Activated T-helper 1 cell treated with anti-CD3 and anti-CD28 coated beads, Interleukin-12 subunit alpha, Interleukin-12 subunit beta, Interleukin-2, Interleukin-4 antibody, amounts not matched to agents 30 ng/mL and 10 ng/mL and 1 ng/mL, durations not matched to agents 14 hours and 24 hours and 36 hours (primary cell): ENCODE measurements at regions not wholly inside any gene's neighbourhood (a gene's known extent, or its start where the extent isn't known, plus 50 kb on each side); places are given as distances from the start of the nearest gene placed in this dataset.

Experiments
- DNase-seq: peaks from one replicate; pipeline ENCODE4 v3.0.0; 2021; ENCODE audit warnings: low spot score
- H3K27ac Mint-ChIP-seq: one replicate; pipeline ENCODE4 v1.8.0; 2021; ENCODE audit warnings: mild to moderate bottlenecking, mixed read lengths
- H3K27me3 Mint-ChIP-seq: one replicate; pipeline ENCODE4 v1.8.0; 2022; ENCODE audit warnings: mild to moderate bottlenecking, moderate library complexity, mixed read lengths; ENCODE audit not compliant: insufficient read depth
- H3K36me3 Mint-ChIP-seq: one replicate; pipeline ENCODE4 v1.8.0; 2021; ENCODE audit warnings: low read depth, mixed read lengths
- H3K4me1 Mint-ChIP-seq: one replicate; pipeline ENCODE4 v1.8.0; 2021; ENCODE audit warnings: low read depth, mixed read lengths
- H3K4me3 Mint-ChIP-seq: one replicate; pipeline ENCODE4 v1.8.0; 2021; ENCODE audit warnings: mild to moderate bottlenecking, moderate library complexity, mixed read lengths
- H3K9me3 Mint-ChIP-seq: one replicate; pipeline ENCODE4 v1.8.0; 2021; ENCODE audit warnings: mixed read lengths
- intact Hi-C: fragments of 100-400 bp; cut with micrococcal nuclease; formaldehyde crosslinking; loops from one replicate; pipeline ENCODE4 v1.15.1; 2024

DNA sequence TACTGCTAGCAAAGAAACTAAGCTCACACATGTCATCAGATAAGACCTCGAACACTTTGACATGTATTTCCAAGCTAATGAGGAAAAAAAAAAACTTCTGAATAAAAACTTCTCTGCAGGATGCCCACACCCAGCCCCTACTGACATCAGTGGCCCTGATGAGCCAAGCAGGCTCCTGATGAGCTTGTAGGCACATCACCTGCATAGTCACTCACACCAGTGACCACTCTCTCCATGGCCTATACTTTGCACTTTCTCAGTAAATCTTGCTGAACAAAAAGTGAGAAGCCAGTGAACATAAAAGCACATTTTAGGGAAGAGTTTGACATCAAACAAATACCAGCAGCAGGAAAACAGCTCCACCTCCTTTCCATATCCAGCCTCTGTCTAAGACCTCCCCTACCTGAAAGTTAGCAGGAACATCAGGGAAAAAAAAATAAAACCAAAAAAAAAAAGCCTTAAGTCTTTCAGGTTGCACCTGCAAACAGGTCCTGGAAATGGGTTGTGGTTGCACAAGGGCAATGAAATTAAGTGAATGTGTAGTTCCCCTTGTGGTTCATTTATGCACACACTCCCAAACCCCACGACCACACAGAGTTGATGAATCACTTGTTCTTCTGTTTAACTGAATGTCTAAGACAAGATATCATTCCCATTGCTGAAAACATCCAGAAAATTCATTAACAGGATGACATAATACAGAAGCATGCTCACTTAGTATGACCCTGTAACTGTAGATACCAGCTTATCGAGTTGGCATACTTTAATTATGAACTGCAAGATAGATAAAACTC is 205.2 kb upstream of the PDE1C start:
- H3K27me3 Mint-ChIP-seq: peaks cover 5% of the 10 kb centered on the region
- intact Hi-C loops: no loop called here
- no peaks in the 10 kb centered on the region for H3K36me3 Mint-ChIP-seq
- H3K4me1 Mint-ChIP-seq: peaks cover 9% of the 10 kb centered on the region
- no peak overlapping the region for H3K27ac Mint-ChIP-seq
- H3K9me3 Mint-ChIP-seq: no peaks in the 10 kb centered on the region
- no peak overlapping the region for H3K4me3 Mint-ChIP-seq
- DNase-seq: no peak

DNA sequence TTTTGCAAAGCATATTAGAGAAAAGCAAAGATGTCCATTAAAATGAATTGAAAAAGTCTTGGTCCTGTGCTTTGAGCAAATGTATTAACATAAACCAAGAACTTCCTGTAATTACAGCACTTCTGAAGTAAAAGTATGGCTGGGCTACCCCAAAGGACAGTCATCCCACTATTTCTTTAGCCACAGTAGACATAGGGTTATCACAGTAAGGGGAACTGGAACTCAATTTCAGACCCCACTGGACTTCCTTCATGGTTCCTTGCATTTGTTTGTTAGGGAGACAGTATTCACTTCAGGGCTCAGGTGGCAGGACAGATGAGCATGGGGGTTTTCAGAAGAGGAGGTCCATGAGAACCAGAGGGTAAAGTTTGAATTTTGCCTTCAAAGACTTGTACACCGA is 203.1 kb upstream of the PDE1C start:
- no peaks in the 10 kb centered on the region for H3K27me3 Mint-ChIP-seq
- intact Hi-C loops: no loop called here
- peaks cover 9% of the 10 kb centered on the region for H3K4me1 Mint-ChIP-seq
- no peak for DNase-seq
- no peak overlapping the region for H3K27ac Mint-ChIP-seq
- H3K4me3 Mint-ChIP-seq: no peak overlapping the region
- H3K36me3 Mint-ChIP-seq: no peaks in the 10 kb centered on the region
- no peaks in the 10 kb centered on the region for H3K9me3 Mint-ChIP-seq

DNA sequence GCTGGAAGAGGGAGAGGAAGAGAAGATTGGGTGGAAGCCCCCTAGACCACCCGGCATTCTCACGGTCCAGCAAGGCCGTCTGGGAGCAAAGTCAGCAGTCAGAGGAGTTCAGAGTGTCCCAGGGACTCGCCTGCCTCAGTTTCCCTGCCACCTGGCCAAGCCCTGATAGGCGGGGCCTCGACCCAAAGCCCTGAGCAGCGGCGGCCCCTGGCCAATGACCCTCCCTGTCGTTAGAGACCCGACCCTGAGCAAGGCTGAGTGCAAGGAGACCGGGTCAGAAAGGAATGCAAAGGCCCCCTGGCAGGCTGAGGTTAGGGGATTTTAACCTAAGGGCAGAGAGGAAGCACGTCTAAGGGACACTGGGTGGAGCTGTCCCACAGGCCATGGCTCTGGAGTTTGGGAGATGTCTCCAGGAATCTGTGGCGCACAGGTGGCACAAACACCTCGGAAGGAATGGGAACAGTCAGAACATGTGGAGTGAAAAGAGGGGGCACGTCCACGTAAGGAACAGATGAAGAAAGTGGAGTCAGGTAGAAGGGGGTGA is 196.8 kb upstream of the PDE1C start:
- Mint-ChIP-seq H3K27me3 (no peaks in the 10 kb centered on the region), H3K4me1 (no peaks in the 10 kb centered on the region), H3K4me3 (no peak overlapping the region), H3K36me3 (no peaks in the 10 kb centered on the region), H3K9me3 (no peaks in the 10 kb centered on the region), H3K27ac (no peak overlapping the region)
- intact Hi-C loops: no loop called here
- no peak for DNase-seq

DNA sequence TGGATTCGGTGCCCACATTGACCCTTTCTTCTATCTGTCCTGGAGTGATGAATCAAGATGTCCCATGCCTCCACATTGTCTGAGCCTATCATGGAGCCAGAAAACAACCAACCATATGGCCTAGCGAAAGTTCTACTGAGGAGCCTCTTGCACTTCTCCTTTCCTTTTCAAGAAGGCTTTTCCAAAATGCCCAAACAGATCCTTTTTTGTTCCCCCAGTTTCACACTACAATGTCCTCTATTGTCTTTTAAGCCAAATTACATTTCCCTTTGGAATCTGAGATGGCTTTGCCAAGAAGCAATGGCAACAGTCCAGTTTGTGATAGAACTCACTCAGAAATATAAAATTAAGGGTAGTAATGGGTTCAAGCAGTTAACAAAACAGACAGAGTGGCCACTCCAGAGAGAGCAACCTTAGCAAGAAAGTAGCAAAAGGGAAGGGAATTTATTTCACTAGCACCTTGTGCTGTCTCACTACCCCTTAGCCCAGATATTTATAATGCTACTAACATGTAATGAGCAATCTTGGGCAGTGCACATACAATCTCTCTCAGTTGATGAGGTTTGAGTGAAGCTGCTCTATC is 194.6 kb upstream of the PDE1C start:
- H3K36me3 Mint-ChIP-seq: no peaks in the 10 kb centered on the region
- no peaks in the 10 kb centered on the region for H3K9me3 Mint-ChIP-seq
- no peak overlapping the region for H3K27ac Mint-ChIP-seq
- H3K4me3 Mint-ChIP-seq: no peak overlapping the region
- no peaks in the 10 kb centered on the region for H3K27me3 Mint-ChIP-seq
- H3K4me1 Mint-ChIP-seq: no peaks in the 10 kb centered on the region
- intact Hi-C loops: no loop called here
- DNase-seq: no peak

DNA sequence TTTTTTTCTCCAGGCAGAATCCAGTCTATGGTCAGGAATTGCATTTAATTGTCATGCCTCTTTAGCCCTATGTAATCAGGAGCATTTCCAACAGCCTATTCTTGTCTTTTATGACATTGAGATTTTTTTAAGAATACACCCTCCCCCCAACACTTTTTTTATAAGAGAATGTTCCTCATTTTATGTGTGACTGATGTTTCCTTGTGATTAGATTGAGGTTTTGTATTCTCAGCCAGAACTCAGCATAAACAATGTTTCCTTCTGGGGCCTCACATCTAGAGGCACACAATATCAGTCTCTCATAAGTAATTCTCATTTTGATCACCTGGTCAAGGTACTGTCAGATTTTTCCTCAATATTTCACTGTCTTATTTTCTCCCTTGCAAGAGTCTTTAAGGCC is 193.4 kb upstream of the PDE1C start:
- Mint-ChIP-seq H3K9me3 (no peaks in the 10 kb centered on the region), H3K4me1 (no peaks in the 10 kb centered on the region), H3K36me3 (no peaks in the 10 kb centered on the region), H3K27me3 (no peaks in the 10 kb centered on the region), H3K27ac (no peak overlapping the region), H3K4me3 (no peak overlapping the region)
- no peak for DNase-seq
- intact Hi-C loops: no loop called here

DNA sequence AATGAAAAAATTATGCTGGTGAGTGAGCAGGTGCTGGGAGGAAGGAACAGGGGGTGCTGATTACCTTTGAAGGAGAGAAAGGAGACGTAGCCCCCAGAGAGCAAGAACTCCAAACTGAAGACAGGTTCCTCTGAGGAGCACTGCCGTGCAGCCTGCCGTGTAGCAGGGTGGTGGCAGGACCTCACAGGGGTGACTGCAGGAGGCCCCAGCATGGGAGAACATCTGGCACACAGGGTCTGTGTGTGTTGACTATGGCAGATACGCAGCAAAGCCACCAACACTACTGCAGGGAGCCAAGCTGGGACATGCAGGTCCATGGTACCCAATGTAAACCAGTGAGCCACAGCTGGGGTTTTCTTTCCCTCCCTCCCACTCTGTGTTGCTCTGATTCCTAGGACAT is 192.1 kb upstream of the PDE1C start:
- Mint-ChIP-seq H3K4me3 (no peak overlapping the region), H3K36me3 (no peaks in the 10 kb centered on the region), H3K4me1 (no peaks in the 10 kb centered on the region), H3K9me3 (no peaks in the 10 kb centered on the region), H3K27me3 (no peaks in the 10 kb centered on the region), H3K27ac (no peak overlapping the region)
- no peak for DNase-seq
- intact Hi-C loops: no loop called here

DNA sequence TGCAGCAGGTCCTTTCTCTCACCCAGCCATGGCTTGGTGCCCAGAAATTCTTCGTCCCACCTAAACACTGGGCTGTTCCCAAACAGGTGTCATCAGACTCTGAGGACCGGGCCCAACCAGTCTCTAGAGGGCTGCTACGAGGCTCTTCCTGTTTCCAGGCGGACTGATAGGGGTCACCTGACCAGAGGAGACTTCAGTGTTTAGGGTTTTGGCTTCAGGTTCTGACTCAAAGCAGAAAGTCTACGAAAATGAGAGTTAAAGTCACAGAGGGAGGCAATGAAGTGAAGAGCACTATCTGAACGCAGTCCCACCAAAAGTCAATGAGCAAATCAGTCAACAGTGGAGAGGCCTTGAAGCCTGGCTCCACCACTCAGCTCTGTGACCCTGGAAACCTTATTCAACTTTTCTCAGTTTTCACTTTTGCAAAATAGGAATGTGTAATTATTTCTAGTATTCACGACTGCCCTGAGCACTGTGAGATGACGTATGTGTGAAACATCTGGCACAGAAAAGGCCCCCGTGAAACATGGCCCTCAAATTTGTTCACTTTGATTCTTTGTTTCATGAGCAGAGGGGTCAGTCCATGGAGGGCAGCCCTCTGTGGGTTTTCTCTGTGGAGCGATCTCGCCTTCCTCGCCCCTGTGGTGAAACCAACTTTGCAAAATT is 189.9 kb upstream of the PDE1C start:
- DNase-seq: no peak
- H3K9me3 Mint-ChIP-seq: no peaks in the 10 kb centered on the region
- H3K4me1 Mint-ChIP-seq: no peaks in the 10 kb centered on the region
- intact Hi-C loops: no loop called here
- H3K27ac Mint-ChIP-seq: no peak overlapping the region
- no peak overlapping the region for H3K4me3 Mint-ChIP-seq
- H3K36me3 Mint-ChIP-seq: no peaks in the 10 kb centered on the region
- H3K27me3 Mint-ChIP-seq: no peaks in the 10 kb centered on the region

DNA sequence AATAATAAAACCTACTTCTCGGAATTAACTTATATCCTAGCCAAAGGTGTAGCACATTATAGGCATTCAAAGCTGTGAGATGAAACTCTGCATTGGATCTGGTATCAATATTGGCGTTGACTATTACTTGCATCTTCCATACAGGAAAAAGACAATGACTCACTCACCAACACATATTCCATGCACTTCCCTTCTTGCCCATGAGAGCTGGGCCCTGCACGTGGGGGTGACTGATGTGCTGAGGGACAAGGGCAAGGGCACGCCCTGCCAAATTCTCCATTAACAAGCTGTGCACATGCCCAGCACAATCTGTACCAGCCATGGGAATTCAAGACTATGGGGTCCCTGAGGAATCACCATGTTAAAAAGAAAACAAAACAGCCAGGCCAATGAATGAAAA is 188.1 kb upstream of the PDE1C start:
- Mint-ChIP-seq H3K27me3 (no peaks in the 10 kb centered on the region), H3K9me3 (no peaks in the 10 kb centered on the region), H3K4me3 (no peak overlapping the region), H3K4me1 (no peaks in the 10 kb centered on the region), H3K27ac (no peak overlapping the region), H3K36me3 (no peaks in the 10 kb centered on the region)
- intact Hi-C loops: no loop called here
- DNase-seq: no peak

DNA sequence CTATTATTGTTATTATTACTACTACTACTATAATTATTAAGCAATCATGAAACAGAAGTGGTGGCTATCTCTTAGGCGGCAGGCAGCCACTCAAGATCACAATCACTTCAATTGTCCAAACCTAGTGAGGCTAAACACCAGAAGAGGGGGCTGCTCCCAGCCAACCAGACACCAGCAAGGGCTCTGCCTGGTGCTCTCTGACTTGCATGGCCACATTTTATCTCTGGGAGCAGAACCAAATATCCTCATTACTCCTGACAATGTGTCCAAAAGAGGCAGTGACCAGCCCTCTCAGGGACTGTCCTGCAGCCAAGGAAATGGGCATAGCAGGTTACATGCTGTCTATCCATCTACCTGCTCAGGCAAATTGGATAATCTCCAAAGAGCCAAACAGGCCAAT is 187.4 kb upstream of the PDE1C start:
- no peak for DNase-seq
- intact Hi-C loops: no loop called here
- no peaks in the 10 kb centered on the region for H3K27me3 Mint-ChIP-seq
- H3K4me1 Mint-ChIP-seq: no peaks in the 10 kb centered on the region
- no peak overlapping the region for H3K27ac Mint-ChIP-seq
- H3K4me3 Mint-ChIP-seq: no peak overlapping the region
- H3K9me3 Mint-ChIP-seq: no peaks in the 10 kb centered on the region
- H3K36me3 Mint-ChIP-seq: no peaks in the 10 kb centered on the region

DNA sequence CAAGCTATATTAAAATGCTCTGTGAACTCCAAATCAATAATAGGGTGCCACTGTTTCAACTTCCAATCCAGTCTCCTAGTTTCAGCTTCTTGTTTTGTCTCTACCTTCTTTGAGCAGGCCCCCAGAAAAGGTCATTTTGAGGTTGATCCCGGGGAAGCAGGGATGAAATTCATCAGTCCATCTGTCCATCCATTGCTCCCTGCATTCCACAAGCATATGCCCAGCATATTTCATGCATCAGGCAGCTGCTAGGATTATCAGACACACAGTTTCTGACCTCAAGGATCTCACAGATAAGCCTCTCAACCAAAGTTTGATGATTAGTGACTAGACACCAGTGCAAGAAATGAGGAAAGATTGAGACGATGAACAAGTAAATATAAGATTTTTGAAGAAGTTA is 186.6 kb upstream of the PDE1C start:
- intact Hi-C loops: no loop called here
- H3K36me3 Mint-ChIP-seq: no peaks in the 10 kb centered on the region
- no peak for DNase-seq
- no peaks in the 10 kb centered on the region for H3K4me1 Mint-ChIP-seq
- H3K27me3 Mint-ChIP-seq: no peaks in the 10 kb centered on the region
- no peak overlapping the region for H3K4me3 Mint-ChIP-seq
- no peak overlapping the region for H3K27ac Mint-ChIP-seq
- no peaks in the 10 kb centered on the region for H3K9me3 Mint-ChIP-seq

DNA sequence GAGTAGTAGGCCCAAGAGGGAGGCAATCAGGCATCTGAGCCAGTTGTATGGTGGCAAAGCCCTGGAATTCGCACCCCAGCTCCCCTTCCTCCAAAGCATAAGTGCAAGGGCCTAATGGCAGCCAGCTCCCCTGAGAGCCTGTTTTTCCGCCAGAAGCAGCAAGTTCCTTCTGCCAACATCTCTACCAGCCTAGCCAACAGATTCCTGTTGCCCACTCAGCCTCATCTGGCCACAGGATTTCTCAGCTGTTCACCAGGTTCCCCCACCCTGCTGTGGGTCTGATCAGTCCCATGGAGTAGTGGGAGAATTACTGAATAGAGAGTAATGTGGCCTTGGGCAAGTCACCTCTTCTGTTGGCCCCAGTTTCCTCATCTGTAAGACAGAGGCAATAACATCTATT is 186.2 kb upstream of the PDE1C start:
- Mint-ChIP-seq H3K4me3 (no peak overlapping the region), H3K9me3 (no peaks in the 10 kb centered on the region), H3K27ac (no peak overlapping the region), H3K36me3 (no peaks in the 10 kb centered on the region), H3K27me3 (no peaks in the 10 kb centered on the region), H3K4me1 (no peaks in the 10 kb centered on the region)
- DNase-seq: no peak
- intact Hi-C loops: no loop called here

DNA sequence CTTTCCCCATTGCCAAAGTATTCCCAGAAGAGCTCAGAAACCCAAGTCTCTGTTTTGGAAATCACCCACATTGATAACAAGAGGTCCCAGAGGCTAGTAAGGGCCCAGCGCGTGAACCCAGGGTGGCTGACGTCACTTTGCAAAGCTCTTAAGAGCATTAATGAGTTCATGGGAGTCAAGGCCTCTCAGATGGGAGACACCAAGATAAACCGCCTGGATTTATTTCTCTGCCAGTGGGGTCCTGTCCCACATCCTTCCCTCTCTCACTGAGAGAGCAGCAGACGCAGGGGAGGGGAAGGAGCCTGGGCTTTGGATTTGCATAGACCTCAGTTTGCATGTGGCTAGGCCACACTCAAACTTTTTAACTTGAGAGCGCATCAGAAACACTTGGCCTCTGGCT is 184.8 kb upstream of the PDE1C start:
- no peaks in the 10 kb centered on the region for H3K9me3 Mint-ChIP-seq

DNA sequence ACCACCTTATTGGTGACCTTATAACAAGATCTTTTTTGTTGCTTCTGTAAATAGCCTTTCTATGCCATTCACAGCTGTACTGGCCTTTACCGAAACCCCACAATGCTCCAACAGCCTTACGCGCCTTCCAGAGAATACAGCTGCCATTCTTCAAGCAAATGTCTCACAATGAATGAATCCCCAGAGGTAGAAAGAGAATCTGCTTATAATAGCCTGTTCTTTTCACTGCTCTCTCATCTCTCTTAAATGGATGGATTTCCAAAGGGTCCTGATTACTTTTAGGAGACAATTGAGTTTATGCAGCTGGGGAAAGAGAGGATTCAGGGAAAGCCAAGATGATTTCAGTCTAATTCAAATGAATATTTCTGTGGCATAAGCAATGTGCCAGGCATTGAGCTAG is 183.1 kb upstream of the PDE1C start:
- Mint-ChIP-seq H3K4me3 (no peak overlapping the region), H3K27ac (no peak overlapping the region)

More for the DNA sequence above, 184.8 kb upstream of the PDE1C start:
- Mint-ChIP-seq H3K4me1 (no peaks in the 10 kb centered on the region), H3K4me3 (no peak overlapping the region), H3K36me3 (no peaks in the 10 kb centered on the region), H3K27me3 (no peaks in the 10 kb centered on the region), H3K27ac (no peak overlapping the region)
- intact Hi-C loops: no loop called here
- no peak for DNase-seq

More for the DNA sequence above, 183.1 kb upstream of the PDE1C start:
- H3K27me3 Mint-ChIP-seq: no peaks in the 10 kb centered on the region
- no peaks in the 10 kb centered on the region for H3K9me3 Mint-ChIP-seq
- H3K36me3 Mint-ChIP-seq: no peaks in the 10 kb centered on the region
- intact Hi-C loops: no loop called here
- DNase-seq: no peak
- H3K4me1 Mint-ChIP-seq: no peaks in the 10 kb centered on the region
